ENCODE measurements at regions not wholly inside any gene's neighbourhood (a gene's known extent, or its start where the extent isn't known, plus 50 kb on each side); places are given as distances from the start of the nearest gene placed in this dataset.
"Not testable (repeated sequence)": the region's sequence is repeated elsewhere in the genome, so short reads cannot be mapped to it uniquely, and the experiment has no call there.

DNA sequence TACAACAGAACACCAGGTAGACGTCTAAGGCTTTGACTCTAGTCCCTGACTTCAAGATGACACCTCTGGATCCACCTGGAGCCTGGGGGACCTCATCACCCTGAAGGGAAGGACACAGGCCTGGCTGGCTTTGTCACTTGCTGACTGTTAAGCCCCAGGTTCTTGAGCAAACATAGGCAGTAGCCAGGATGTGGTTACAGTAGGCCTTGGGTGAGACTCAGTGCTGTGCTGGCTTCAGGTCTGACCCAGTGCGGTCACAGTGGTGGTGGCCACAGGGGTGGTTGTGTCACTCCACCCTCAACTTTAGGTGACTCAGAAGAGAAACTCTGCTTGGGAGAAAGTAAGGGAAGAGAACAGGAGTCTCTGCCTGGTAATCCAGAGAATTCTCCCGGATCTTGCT lies 497.8 kb downstream of the UQCRFS1 start:
- no peak for DNase-seq

DNA sequence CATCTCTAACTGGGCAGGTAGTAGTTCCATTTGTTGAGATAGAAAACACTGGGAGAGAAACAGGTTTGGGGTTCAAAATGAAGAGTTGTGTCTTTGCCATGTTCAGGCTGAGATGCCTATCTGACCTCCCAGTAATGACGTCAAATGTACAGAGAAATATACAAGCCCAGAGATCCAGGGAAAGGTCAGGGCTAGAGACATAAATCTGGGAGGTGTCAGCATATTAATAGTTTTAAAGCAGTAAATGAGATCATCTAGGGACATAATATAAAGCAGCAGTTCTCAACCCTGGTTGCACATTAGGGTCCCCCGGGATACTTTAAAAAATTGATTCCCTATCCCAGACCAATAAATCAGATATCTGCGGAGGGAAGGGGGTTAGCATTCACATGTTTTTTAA lies 501.5 kb downstream of the UQCRFS1 start:
- no peak for DNase-seq

GRCh38 chr19:28710278-28710677 lies 502.7 kb downstream of the UQCRFS1 start:
- peak; percentile 1 for DNase-seq

GRCh38 chr19:28706693-28707092 lies 506.3 kb downstream of the UQCRFS1 start:
- DNase-seq = no peak

DNA sequence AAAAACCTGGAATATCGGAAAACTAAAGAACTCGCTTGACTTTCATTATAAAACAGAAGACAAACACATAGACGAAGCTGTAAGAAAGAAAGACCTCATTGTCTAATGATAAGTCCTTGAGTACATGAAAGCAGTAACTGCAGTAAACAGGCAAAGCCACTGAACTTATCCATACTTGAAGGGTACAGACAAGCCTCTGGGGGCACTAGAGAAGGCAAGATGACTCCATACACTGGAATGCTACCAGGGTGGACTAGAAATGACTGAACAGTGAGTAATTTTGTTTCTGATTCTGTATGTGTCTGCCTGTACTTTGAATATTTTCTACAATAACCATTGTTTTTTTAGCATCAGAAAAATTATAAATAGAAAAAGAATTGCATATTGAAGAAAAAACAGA lies 507.9 kb downstream of the UQCRFS1 start:
- no peak for DNase-seq

GRCh38 chr19:28703400-28703956 lies 509.5 kb downstream of the UQCRFS1 start:
- no peak for DNase-seq

- no peak for DNase-seq
Observed at GRCh38 chr19:28701491-28701890, 511.5 kb downstream of the UQCRFS1 start.

DNA sequence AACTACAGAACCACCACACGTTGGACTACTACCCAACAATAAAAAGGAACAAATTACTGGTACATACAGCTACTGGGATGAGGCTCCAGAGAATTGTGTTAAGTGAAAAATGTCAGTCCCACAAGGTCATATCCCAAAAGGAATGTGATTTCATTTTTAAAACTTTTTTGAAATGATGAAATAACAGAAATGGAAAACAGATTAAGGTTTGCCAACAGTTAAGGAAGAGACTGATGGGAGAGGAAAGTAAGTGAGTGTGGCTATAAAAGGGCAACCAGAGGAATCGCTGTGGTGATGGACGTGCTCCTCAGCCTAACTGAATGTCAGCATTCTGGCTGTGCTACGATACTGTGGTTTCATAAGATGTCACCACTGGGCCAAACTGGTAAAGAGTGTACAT lies 512.8 kb downstream of the UQCRFS1 start:
- DNase-seq = no peak

DNA sequence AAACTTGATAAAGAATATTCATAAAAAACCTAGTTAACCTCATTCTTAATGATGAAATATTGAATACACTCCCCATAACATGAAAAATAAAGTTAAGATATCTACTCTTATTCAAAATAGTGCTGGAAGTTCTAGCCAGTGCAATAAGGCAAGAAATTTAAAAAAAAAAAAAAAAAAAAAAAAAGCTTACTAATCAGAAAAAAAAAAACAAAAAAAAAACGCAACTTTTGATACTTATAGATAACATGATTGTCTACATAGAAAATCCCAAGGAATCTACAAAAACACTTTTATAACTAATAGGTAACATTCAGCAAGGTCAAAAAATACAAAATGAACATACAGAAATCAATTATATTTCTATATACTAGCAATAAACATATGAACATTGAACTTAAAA lies 515.6 kb downstream of the UQCRFS1 start:
- DNase-seq = no peak

GRCh38 chr19:28694812-28695211 lies 518.1 kb downstream of the UQCRFS1 start:
- DNase-seq = no peak

- DNase-seq = no peak
Observed at GRCh38 chr19:28691683-28692082, 521.3 kb downstream of the UQCRFS1 start.

GRCh38 chr19:28689464-28689863 lies 523.5 kb downstream of the UQCRFS1 start:
- not testable (repeated sequence) for DNase-seq

GRCh38 chr19:28687296-28687695 lies 525.7 kb downstream of the UQCRFS1 start:
- no peak for DNase-seq

- DNase-seq = no peak
Observed at GRCh38 chr19:28686756-28687155, 526.2 kb downstream of the UQCRFS1 start.

GRCh38 chr19:28685802-28686201 lies 527.1 kb downstream of the UQCRFS1 start:
- DNase-seq = no peak

GRCh38 chr19:28685077-28685476 lies 527.9 kb downstream of the UQCRFS1 start:
- not testable (repeated sequence) for DNase-seq

DNA sequence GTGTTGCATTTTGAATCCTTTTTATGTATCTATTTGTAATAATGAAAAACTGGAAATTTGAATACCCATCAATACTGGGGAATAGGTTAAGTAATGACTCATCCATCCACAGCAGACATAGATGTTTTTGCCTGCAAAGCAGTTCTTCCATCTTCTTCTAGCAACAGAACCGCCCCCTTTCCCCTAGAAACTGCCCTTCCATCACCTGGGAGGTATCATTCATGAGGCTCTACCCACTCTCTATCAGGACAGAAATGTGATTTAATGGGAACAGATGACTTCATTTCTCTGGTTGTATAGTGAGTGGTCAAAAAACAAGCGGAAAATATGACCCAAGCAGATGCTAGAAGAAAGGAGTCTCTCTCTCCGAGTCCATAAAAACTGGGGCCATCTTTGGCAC lies 532.8 kb downstream of the UQCRFS1 start:
- DNase-seq = no peak

DNA sequence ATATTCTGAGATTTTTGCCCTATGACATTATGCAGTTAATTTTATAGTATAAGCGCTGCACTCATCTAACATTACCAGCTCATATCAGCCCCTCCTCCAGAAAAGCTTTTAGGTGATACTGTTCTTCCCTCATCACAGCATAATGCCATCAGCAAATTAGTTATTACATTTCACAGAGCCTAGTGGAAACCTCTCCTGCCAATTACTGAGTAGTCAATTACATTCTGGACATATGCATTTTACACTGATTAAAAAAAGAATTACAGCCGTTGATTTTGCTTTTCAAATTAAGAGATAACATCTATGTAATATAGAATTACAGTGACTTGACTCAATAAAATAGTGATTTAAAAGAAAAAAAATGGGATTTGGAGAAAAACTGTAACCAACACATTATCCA lies 542.1 kb downstream of the UQCRFS1 start:
- no peak for DNase-seq

DNA sequence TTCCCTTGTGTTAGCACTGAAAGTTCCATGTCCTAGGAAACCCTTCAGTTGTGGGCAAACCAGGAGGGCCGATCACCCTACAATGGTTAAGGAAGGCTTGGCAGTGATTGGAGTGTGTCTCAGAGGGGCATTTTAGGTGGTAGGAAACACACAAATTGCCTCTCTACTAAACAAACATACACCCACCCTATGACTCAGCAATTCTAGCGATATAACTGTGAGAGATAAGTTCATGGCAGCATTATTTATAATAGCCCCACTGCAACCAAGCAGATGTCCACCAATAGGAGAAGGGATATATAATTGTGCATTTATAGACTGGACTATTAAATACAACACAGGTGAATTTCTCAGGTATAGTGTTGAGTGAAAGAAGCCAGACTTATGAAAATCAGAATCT lies 543.1 kb downstream of the UQCRFS1 start:
- DNase-seq = no peak

- no peak for DNase-seq
Observed at GRCh38 chr19:28667348-28667977, 545.5 kb downstream of the UQCRFS1 start.

DNA sequence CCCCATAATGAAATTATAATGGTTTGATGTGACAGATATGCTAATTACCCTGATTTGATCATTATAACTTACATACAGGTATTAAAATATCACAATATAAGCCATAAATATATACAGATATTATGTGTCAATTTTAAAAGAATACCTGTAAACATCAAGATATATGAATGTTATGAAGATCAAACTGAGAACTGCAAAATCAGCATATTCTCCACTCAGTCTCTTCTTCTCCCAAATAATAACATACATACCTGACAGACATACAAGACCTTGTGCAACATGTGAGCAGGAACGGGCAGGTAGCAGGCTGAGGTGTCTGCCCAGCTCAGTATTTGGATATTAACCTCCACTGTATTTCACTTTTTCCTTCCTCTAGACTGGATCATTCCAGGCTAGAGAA lies 547.2 kb downstream of the UQCRFS1 start:
- DNase-seq = no peak

- no peak for DNase-seq
Observed at GRCh38 chr19:28656644-28657043, 556.3 kb downstream of the UQCRFS1 start.

DNA sequence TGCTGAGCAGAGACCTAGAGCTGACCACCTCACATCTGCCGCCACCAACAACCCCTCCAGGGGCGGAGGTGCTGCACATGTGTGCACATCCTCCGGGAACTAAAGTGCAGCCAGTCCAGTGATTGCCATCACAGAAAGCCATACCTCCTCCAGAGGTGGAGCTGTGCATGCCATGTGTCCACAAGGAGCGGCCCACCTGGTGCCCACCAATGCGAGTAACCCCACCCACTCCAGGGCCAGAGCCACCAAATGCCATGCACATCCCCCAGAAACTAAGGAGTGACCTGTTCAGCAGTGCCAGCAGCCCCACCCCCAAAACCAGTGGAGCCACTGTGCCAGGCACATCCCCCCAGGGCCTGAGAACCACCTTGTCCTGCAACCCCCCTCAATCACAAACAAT lies 557.9 kb downstream of the UQCRFS1 start:
- no peak for DNase-seq

DNA sequence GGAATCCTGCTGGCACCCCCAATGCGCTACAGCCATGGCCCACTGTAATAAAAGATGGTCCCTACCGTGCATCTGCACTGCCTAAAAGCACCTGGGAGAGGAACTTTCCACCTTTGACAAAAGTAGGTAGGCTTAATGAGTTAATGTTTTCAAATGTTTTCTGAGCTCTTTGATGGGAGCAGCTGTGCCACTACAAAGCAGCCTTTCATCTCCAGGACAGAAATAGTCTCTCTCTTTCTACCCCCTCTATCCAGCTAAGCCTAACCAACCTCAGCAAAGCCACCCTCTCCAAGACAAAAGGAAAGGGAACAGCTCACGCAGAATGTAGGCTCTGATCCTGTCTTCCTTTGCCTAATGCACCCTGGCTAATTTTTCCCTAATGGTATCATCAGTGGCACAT lies 560.2 kb downstream of the UQCRFS1 start:
- no peak for DNase-seq

DNA sequence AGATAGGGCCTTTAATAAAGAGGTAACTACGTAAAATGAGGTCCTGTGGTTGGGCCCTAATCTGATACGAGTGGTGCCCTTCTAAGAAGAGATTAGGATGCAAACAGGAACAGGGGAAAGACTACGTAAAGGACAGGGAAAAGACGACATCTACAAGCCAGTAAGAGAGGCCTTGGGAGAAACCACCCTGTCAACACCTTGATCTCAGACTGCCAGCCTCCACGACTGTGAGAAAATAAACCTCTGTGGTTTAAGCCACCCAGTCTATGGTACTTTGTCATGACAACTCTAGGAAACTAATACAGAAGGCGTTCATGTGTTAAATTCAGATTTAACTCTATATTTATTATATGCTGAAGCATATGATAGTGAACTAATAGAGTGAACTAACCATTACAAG lies 566.3 kb downstream of the UQCRFS1 start:
- no peak for DNase-seq
